Body of pancreas (tissue), 4 donors: ENCODE measurements at regions not wholly inside any gene's neighbourhood (a gene's known extent, or its start where the extent isn't known, plus 50 kb on each side); places are given as distances from the start of the nearest gene placed in this dataset.

Experiments used
- CTCF ChIP-seq, 7 experiments: fragments of 450-650 bp in 4 of 7; fragments of 200-600 bp in 3 of 7; sonication (generic) in 3 of 7; IDR thresholded peaks; one replicate each; pipeline ENCODE4 v1.5.1; 2016 to 2019; ENCODE audit warnings: antibody characterized with exemption in 7 of 7
- POLR2A ChIP-seq, 3 donors: fragments of 450-650 bp; IDR thresholded peaks; one replicate each; pipeline ENCODE4 v1.6.1; 2016; ENCODE audit warnings: antibody characterized with exemption in 3 of 3, mild to moderate bottlenecking in 2 of 3

GRCh38 chr12:71021491-71021890 is 101.0 kb upstream of the PTPRR start:
- TF ChIP-seq POLR2A (IDR thresholded peaks at IDR 0.05) (no peak), CTCF (IDR thresholded peaks at IDR 0.05) (no peak)
